K562 (cell line): ENCODE measurements at regions not wholly inside any gene's neighbourhood (a gene's known extent, or its start where the extent isn't known, plus 50 kb on each side); places are given as distances from the start of the nearest gene placed in this dataset.

Experiments used
- ATAC-seq: fragments of 200-7000 bp; cut with Tn5 transposase; 3 replicates; pipeline ENCODE4 v1.9.1; 2020; ENCODE audit warnings: moderate library complexity
- BruUV-seq: library from RNA; stranded (reverse); fragments of 400-500 nt; replicated peaks from 2 replicates; lab custom pipeline; 2021; lab: Mats Ljungman, UMichigan
- CTCF ChIA-PET: fragments of 300-600 bp; formaldehyde crosslinking; extraction: SDS; loops from one replicate; lab custom pipeline; 2021; ENCODE audit warnings: low intra/inter-chr PET ratio; lab: Yijun Ruan, JAX
- POLR2A ChIA-PET: fragments of 300-600, 350-650 bp; sonication (Branson Sonifier 250); formaldehyde crosslinking; extraction: SDS; loops from one replicate; lab custom pipeline; 2021; ENCODE audit warnings: antibody characterized with exemption, inconsistent platforms; lab: Yijun Ruan, JAX
- DNase-seq, 4 experiments: peaks; one replicate each; pipeline versions ENCODE4 v3.0.0 to v3.0.0-alpha.2; 2011 to 2018; ENCODE audit warnings: low spot score in 3 of 4, mixed read lengths in 3 of 4; ENCODE audit errors: extremely low read depth in 1 of 4
- FAIRE-seq: peaks from 2 replicates; lab custom pipeline; 2011; peaks lifted over from hg19 to GRCh38; lab: Jason Lieb, UNC
- H2AFZ ChIP-seq: 2 replicates; pipeline ENCODE4 v1.6.0; 2011; ENCODE audit warnings: low read depth, low read length, control low read depth, inconsistent platforms
- H3K27ac ChIP-seq: fragments of 200-600 bp; 3 replicates; pipeline ENCODE4 v1.8.0; 2011; ENCODE audit warnings: low read depth, mild to moderate bottlenecking, control low read depth, inconsistent platforms, low read length, moderate library complexity, mixed read lengths; ENCODE audit errors: extremely low read depth
- H3K27me3 ChIP-seq, 2 experiments: fragments of 300-600 bp in 1 of 2; 2 replicates in 1 of 2; 3 replicates in 1 of 2; pipeline versions ENCODE4 v1.6.0 to v1.8.0; 2011; ENCODE audit warnings: inconsistent platforms in 2 of 2, low read length in 2 of 2, mild to moderate bottlenecking in 1 of 2, mixed read lengths in 1 of 2, moderate library complexity in 1 of 2; ENCODE audit not compliant: control insufficient read depth in 2 of 2, insufficient read depth in 2 of 2
- H3K36me3 ChIP-seq: fragments of 300-600 bp; 3 replicates; pipeline ENCODE4 v1.8.0; 2011; ENCODE audit warnings: mild to moderate bottlenecking, low read length, inconsistent platforms; ENCODE audit not compliant: control insufficient read depth, insufficient read depth
- H3K4me1 ChIP-seq, 2 experiments: fragments of 200-600 bp in 1 of 2; replicated peaks in 1 of 2; 2 replicates in 1 of 2; 3 replicates in 1 of 2; pipeline versions ENCODE4 v1.5.1 to v1.8.0; 2011; ENCODE audit warnings: inconsistent platforms in 2 of 2, low read length in 2 of 2, mild to moderate bottlenecking in 1 of 2, mixed read lengths in 1 of 2, moderate library complexity in 1 of 2; ENCODE audit not compliant: control insufficient read depth in 2 of 2, insufficient read depth in 2 of 2
- H3K4me2 ChIP-seq: 2 replicates; pipeline ENCODE4 v1.6.1; 2011; ENCODE audit warnings: low read length, control low read depth, inconsistent platforms, mixed read lengths; ENCODE audit not compliant: insufficient read depth
- H3K4me3 ChIP-seq: fragments of 200-600 bp; sonication (generic), shearing (Covaris generic); 2 replicates; pipeline ENCODE4 v1.5.1; 2016; ENCODE audit warnings: control low read depth, inconsistent platforms
- H3K79me2 ChIP-seq: fragments of 200-600 bp; 3 replicates; pipeline ENCODE4 v1.8.0; 2011; ENCODE audit warnings: low read length, inconsistent platforms; ENCODE audit not compliant: control insufficient read depth, insufficient read depth
- H3K9ac ChIP-seq, 2 experiments: 2 replicates each; pipeline versions ENCODE4 v1.6.0 to v1.6.1; 2011; ENCODE audit warnings: low read depth in 2 of 2, low read length in 2 of 2, control low read depth in 1 of 2, inconsistent platforms in 1 of 2, mild to moderate bottlenecking in 1 of 2, mixed read lengths in 1 of 2; ENCODE audit not compliant: insufficient read depth in 1 of 2
- H3K9me1 ChIP-seq: one replicate; pipeline ENCODE4 v1.6.0; 2011; ENCODE audit warnings: inconsistent platforms, mild to moderate bottlenecking, low read length, moderate library complexity; ENCODE audit not compliant: control insufficient read depth, insufficient read depth
- H3K9me3 ChIP-seq: replicated peaks from 2 replicates; pipeline ENCODE4 v1.5.1; 2011; ENCODE audit warnings: low read depth, low read length, inconsistent platforms; ENCODE audit not compliant: control insufficient read depth, insufficient read depth
- H4K20me1 ChIP-seq: replicated peaks from 2 replicates; pipeline ENCODE4 v1.6.1; 2011; ENCODE audit warnings: low read length, inconsistent platforms, mixed read lengths; ENCODE audit not compliant: control insufficient read depth, insufficient read depth
- CREBBP ChIP-seq: IDR thresholded peaks from one replicate; pipeline ENCODE4 v1.6.1; 2012; ENCODE audit warnings: low read depth, mild to moderate bottlenecking, control low read depth, inconsistent platforms, low read length
- GATAD2A ChIP-seq: fragments of 450-650 bp; IDR thresholded peaks from 2 replicates; pipeline ENCODE4 v1.6.1; 2017
- LARP7 ChIP-seq: fragments of 450-650 bp; IDR thresholded peaks from 2 replicates; pipeline ENCODE4 v1.6.1; 2016
- NFYB ChIP-seq: IDR thresholded peaks from 2 replicates; pipeline ENCODE4 v1.6.1; 2011; ENCODE audit warnings: mild to moderate bottlenecking, moderate library complexity; ENCODE audit not compliant: insufficient read length; ENCODE audit errors: extremely low read depth
- SIN3A ChIP-seq, 2 experiments: fragments of 150-350 bp in 1 of 2; IDR thresholded peaks; 2 replicates each; pipeline ENCODE4 v1.6.1; 2011 to 2016; ENCODE audit warnings: borderline replicate concordance in 2 of 2, low read depth in 2 of 2, low read length in 2 of 2, mild to moderate bottlenecking in 2 of 2, moderate library complexity in 2 of 2; ENCODE audit not compliant: control insufficient read depth in 1 of 2
- ZFP1 ChIP-seq: fragments of 450-650 bp; formaldehyde crosslinking; IDR thresholded peaks from 2 replicates; pipeline ENCODE4 v1.4.0; 2020; ENCODE audit warnings: mild to moderate bottlenecking, mixed read lengths
- ZNF644 ChIP-seq: fragments of 200-800 bp; sonication (Bioruptor generic); IDR thresholded peaks from 2 replicates; pipeline ENCODE4 v1.6.1; 2016; ENCODE audit warnings: low read depth, missing genetic modification characterization, missing compliant biosample characterization
- WGBS: fragments of 100-300 bp; shearing (Covaris generic); methylation state at CpG from one replicate; pipeline ENCODE4 v1.1.6; 2016; ENCODE audit warnings: low coverage, mixed read lengths; ENCODE audit not compliant: insufficient coverage; ENCODE audit errors: missing lambda C conversion rate; 5-methylcytosine and 5-hydroxymethylcytosine counted together
- in situ Hi-C: fragments of 300-500 bp; cut with MboI; formaldehyde crosslinking; loops from 4 replicates; pipeline ENCODE4 v1.15.0; 2018; ENCODE audit warnings: inconsistent platforms, mixed read lengths
- intact Hi-C: fragments of 100-400 bp; cut with micrococcal nuclease; formaldehyde crosslinking; loops from 2 replicates; pipeline ENCODE4 v1.14.2; 2022

DNA sequence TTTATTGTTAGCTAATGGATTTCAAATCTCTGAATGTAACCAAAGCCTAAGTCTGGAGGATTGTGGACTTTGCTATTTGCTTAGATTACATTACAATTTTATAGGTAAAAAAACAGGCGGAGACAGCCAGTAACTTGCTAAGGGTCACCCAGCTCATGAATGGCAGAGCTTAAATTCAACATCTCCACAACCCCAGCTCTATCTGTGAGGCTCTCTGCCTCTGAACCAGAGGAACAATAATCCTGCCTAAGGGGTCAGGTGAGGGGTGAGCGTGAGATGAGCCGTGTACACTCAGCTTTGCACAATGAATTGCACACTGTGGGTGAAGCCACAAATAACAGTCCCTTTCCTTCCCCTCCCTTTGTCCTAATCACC is 69.8 kb upstream of the SPATA12 start:
- H3K9ac ChIP-seq = no peak overlapping the region
- DNase-seq (no peak), FAIRE-seq (no peak), ATAC-seq (no peak)
- no peak overlapping the region for H3K4me2 ChIP-seq
- H3K36me3 ChIP-seq = no peaks in the 10 kb centered on the region
- no peaks in the 10 kb centered on the region for H3K4me1 ChIP-seq
- peaks cover 0 to 10% of the 10 kb centered on the region in 2 experiments; a peak in 2 of 5 replicates for H3K27me3 ChIP-seq
- no peak overlapping the region for H3K27ac ChIP-seq
- no peaks in the 10 kb centered on the region for H4K20me1 ChIP-seq
- no peak overlapping the region for H2AFZ ChIP-seq
- no peak overlapping the region for H3K4me3 ChIP-seq
- BruUV-seq = no TSS peak
- POLR2A ChIA-PET = interaction anchor here (0.8 to 1.1 kb wide), 2 partner anchors 33 to 122 kb away, joined by 3 to 4 read pairs; no protein-coding TSS in a partner anchor
- no peaks in the 10 kb centered on the region for H3K9me3 ChIP-seq
- intact Hi-C loops = loop anchor here (10.0 kb wide), 1 partner anchor 174 kb away; the partner anchor contains the start of gene IL17RD
- in situ Hi-C loops = loop anchor here (5.0 kb wide), 1 partner anchor 288 kb away; no protein-coding TSS in a partner anchor
- no peaks in the 10 kb centered on the region for H3K9me1 ChIP-seq
- TF ChIP-seq CREBBP (no peak), LARP7 (no peak)
- CTCF ChIA-PET = no interaction called here
- 6% methylated on average over 3 of the region's 3 CpGs for WGBS
- H3K79me2 ChIP-seq = no peaks in the 10 kb centered on the region

DNA sequence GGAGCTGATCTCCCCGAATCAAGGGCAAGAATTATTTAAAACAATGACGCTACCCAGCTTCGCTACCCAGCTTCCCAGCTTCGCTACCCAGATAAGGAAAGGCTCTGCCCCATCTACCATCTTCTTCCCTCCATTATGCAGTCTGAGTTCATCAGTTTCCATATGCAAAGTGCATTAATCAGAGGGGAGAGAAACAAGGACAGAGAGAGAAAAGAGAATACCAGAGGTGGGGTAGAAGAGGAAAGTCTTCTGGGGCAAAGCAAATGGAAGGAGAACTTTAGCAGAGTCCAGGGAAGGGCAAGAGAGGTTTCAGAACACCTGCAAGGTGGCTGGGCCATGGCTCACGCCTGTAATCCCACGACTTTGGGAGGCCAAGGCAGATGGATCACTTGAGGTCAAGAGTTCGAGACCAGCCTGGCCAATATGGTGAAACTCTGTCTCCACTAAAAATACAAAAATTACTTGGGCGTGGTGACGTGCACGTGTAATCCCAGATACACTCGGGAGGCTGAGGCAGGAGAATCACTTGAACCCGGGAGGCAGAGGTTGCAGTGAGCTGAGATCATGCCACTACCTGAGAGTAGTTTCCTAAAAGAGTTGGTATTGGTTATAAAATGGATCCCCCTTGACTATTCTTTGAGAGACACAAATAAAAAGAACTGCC is 70.4 kb upstream of the SPATA12 start:
- no peak overlapping the region for H3K27ac ChIP-seq
- CTCF ChIA-PET = interaction anchor here (3.2 kb wide), 1 partner anchor 288 kb away, joined by 26 read pairs; no protein-coding TSS in a partner anchor
- H3K4me3 ChIP-seq = no peak overlapping the region
- H3K4me2 ChIP-seq = no peak overlapping the region
- H3K9ac ChIP-seq = no peak overlapping the region
- ATAC-seq = no peak
- no peak for DNase-seq
- POLR2A ChIA-PET = interaction anchor here (0.8 to 1.1 kb wide), 2 partner anchors 33 to 122 kb away, joined by 3 to 4 read pairs; no protein-coding TSS in a partner anchor
- 10% methylated on average over 11 of the region's 12 CpGs for WGBS
- no peaks in the 10 kb centered on the region for H4K20me1 ChIP-seq
- H3K4me1 ChIP-seq = no peaks in the 10 kb centered on the region
- H3K27me3 ChIP-seq = peaks cover 0 to 10% of the 10 kb centered on the region in 2 experiments; a peak in 2 of 5 replicates
- no peaks in the 10 kb centered on the region for H3K79me2 ChIP-seq
- no peaks in the 10 kb centered on the region for H3K9me3 ChIP-seq
- no peaks in the 10 kb centered on the region for H3K36me3 ChIP-seq
- no peak overlapping the region for H2AFZ ChIP-seq
- no peak for FAIRE-seq
- intact Hi-C loops = loop anchor here (1.0 to 10.0 kb wide), 3 partner anchors 133 to 288 kb away; partner anchors contain the start of gene IL17RD
- H3K9me1 ChIP-seq = no peaks in the 10 kb centered on the region
- no TSS peak for BruUV-seq
- in situ Hi-C loops = loop anchor here (5.0 kb wide), 1 partner anchor 288 kb away; no protein-coding TSS in a partner anchor
- TF ChIP-seq ZNF644 (tag) = no peak
- TF ChIP-seq ZFP1 (CRISPR knock-in tag) = no peak
- TF ChIP-seq GATAD2A = no peak
- no peak for TF ChIP-seq SIN3A (IDR thresholded peaks at IDR 0.05; ENCODE audit: borderline replicate concordance in 2 of 2, control insufficient read depth in 1 of 2, low read depth in 2 of 2, low read length in 2 of 2)
- no peak for TF ChIP-seq NFYB
